ENCODE measurements at regions not wholly inside any gene's neighbourhood (a gene's known extent, or its start where the extent isn't known, plus 50 kb on each side); places are given as distances from the start of the nearest gene placed in this dataset.
A peak's percentile ranks its signal among the peaks of the same experiment; 100 is the strongest.
"Not testable (repeated sequence)": the region's sequence is repeated elsewhere in the genome, so short reads cannot be mapped to it uniquely, and the experiment has no call there.

DNA sequence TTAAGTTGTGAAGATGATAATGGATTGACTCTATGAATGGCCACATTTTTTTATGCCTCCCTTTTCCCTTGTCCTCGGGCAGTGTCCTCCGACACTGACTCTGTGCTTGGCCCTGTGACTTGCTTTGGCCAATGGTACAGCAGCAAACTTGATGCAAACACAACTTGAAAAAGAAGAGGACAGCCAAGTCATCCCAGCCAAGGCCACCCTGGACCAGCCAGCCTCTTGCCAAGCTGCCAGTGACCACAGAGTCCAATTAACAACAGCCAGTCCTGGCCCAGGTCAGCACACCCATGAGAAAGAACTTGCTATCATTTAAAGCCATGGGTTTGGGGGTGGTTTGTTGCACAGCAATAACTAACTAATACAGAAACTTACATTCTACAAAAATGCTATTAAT lies 63.4 kb upstream of the SLC35C1 start:
- TF ChIP-seq, protein P1, sequence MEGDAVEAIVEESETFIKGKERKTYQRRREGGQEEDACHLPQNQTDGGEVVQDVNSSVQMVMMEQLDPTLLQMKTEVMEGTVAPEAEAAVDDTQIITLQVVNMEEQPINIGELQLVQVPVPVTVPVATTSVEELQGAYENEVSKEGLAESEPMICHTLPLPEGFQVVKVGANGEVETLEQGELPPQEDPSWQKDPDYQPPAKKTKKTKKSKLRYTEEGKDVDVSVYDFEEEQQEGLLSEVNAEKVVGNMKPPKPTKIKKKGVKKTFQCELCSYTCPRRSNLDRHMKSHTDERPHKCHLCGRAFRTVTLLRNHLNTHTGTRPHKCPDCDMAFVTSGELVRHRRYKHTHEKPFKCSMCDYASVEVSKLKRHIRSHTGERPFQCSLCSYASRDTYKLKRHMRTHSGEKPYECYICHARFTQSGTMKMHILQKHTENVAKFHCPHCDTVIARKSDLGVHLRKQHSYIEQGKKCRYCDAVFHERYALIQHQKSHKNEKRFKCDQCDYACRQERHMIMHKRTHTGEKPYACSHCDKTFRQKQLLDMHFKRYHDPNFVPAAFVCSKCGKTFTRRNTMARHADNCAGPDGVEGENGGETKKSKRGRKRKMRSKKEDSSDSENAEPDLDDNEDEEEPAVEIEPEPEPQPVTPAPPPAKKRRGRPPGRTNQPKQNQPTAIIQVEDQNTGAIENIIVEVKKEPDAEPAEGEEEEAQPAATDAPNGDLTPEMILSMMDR (IDR thresholded peaks at IDR 0.05 in 4 of 5, conservative IDR thresholded peaks at IDR 0.05 in 1 of 5) = no peak
- TF ChIP-seq POLR2A (IDR thresholded peaks at IDR 0.05) = no peak

DNA sequence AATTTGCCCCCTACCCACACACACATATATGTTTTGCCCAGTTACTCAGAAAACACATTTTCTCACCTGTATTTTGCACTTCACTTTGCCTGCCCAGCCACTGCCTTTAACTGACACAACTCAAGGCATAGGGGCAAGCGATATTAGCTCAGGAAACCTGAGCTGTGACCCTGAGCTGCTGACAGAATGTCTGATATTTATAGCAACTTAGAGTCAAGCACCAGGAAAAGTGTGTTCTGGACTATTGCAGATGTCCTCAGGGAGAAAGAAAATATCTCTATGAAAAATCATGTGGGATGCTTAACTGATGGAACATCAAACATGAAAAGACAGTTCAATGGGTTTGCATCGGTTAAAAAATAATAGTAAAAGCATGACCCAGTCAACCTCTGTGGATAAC lies 63.9 kb upstream of the SLC35C1 start:
- H3K4me1 ChIP-seq = peaks cover 16 to 20% of the 10 kb centered on the region in 2 donors
- no peaks in the 10 kb centered on the region for H3K9me3 ChIP-seq
- DNase-seq (peak; percentile 48 to 53), ATAC-seq (peak; percentile 61 to 67)
- H3K27ac ChIP-seq = peak overlapping the region; percentile 85 to 94 (median 88)
- H3K27me3 ChIP-seq = no peaks in the 10 kb centered on the region
- intact Hi-C loops (cut with DNase I; ENCODE audit: low total_unique reads) (loop anchor here (5.0 to 10.0 kb wide), 2 partner anchors 74 to 186 kb away; partner anchors contain the start of gene CHST1), in situ Hi-C loops (cut with MboI; ENCODE audit: low sequenced_read_pairs in 4 of 4) (no loop called here)
- H3K4me3 ChIP-seq = peak overlapping the region; percentile 48 to 55 (median 52)
- TF ChIP-seq, protein P1 (IDR thresholded peaks at IDR 0.05 in 4 of 5, conservative IDR thresholded peaks at IDR 0.05 in 1 of 5) = no peak
- peak; percentile 33 to 45 for TF ChIP-seq POLR2A (IDR thresholded peaks at IDR 0.05)
- no peaks in the 10 kb centered on the region for H3K36me3 ChIP-seq

More for the DNA sequence above, 63.4 kb upstream of the SLC35C1 start:
- Histone ChIP-seq H3K36me3 (no peaks in the 10 kb centered on the region), H3K9me3 (no peaks in the 10 kb centered on the region), H3K27me3 (no peaks in the 10 kb centered on the region), H3K4me1 (peaks cover 16 to 17% of the 10 kb centered on the region in 2 donors), H3K4me3 (no peak overlapping the region), H3K27ac (peak overlapping the region; percentile 85 to 94 (median 88))
- DNase-seq (peak; percentile 22 to 60), ATAC-seq (peak in 1 of 2 donors; percentile 15)
- in situ Hi-C loops (cut with MboI; ENCODE audit: low sequenced_read_pairs in 4 of 4) = no loop called here
- intact Hi-C loops (cut with DNase I; ENCODE audit: low total_unique reads) = loop anchor here (5.0 to 10.0 kb wide), 2 partner anchors 74 to 187 kb away; partner anchors contain the start of gene CHST1

DNA sequence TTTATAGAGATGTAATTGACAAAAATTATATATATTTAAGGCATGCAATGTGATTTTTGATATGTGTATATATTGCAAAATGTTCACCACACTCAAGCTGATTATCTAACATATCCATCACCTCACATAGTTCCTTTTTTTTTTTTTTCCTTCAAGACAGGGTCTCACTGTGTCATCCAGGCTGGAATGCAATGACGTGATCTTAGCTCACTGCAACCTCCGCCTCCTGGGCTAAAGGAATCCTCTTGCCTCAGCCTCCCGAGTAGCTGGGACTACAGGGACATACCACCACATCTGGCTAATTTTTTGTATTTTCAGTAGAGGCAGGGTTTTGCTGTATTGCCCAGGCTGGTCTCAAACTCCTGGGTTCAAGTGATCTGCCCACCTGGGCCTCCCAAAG lies 65.1 kb upstream of the SLC35C1 start:
- Histone ChIP-seq H3K9me3 (no peaks in the 10 kb centered on the region), H3K4me1 (peaks cover 28 to 32% of the 10 kb centered on the region in 2 donors), H3K4me3 (peak overlapping the region; percentile 48 to 55 (median 52)), H3K27ac (peak overlapping the region; percentile 85 to 94 (median 88)), H3K36me3 (no peaks in the 10 kb centered on the region), H3K27me3 (no peaks in the 10 kb centered on the region)
- TF ChIP-seq, protein P1 (IDR thresholded peaks at IDR 0.05 in 4 of 5, conservative IDR thresholded peaks at IDR 0.05 in 1 of 5) = no peak
- no peak for TF ChIP-seq POLR2A (IDR thresholded peaks at IDR 0.05)
- ATAC-seq (no peak), DNase-seq (no peak)
- in situ Hi-C loops (cut with MboI; ENCODE audit: low sequenced_read_pairs in 4 of 4) (no loop called here), intact Hi-C loops (cut with DNase I; ENCODE audit: low total_unique reads) (loop anchor here (5.0 to 10.0 kb wide), 4 partner anchors 73 to 1625 kb away; partner anchors contain the start of gene CHST1)

DNA sequence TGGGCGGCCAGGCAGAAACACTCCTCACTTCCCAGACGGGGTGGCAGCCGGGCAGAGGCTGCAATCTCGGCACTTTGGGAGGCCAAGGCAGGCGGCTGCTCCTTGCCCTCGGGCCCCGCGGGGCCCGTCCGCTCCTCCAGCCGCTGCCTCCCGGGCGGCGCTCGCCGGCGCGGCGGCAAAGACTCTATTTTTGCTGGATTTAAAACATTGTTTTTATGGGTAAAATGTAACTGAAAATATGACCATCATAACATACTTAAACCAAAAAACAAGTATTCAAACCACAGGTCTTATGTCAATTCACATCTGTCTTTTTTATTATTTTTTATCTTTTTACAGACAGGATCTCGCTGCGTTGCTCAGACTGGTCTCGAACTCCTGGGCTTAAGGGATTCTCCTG lies 65.9 kb upstream of the SLC35C1 start:
- H3K4me1 ChIP-seq = peaks cover 35 to 40% of the 10 kb centered on the region in 2 donors
- H3K27me3 ChIP-seq; DNase-seq; ATAC-seq; H3K36me3 ChIP-seq; in situ Hi-C loops (cut with MboI; ENCODE audit: low sequenced_read_pairs in 4 of 4); H3K9me3 ChIP-seq: not testable (repeated sequence)
- peak overlapping the region; percentile 85 to 94 (median 88) for H3K27ac ChIP-seq
- intact Hi-C loops (cut with DNase I; ENCODE audit: low total_unique reads) = loop anchor here (5.0 to 10.0 kb wide), 2 partner anchors 118 to 1624 kb away; no protein-coding TSS in a partner anchor
- H3K4me3 ChIP-seq = peak overlapping the region in 3 of 4 donors; percentile 48 to 53 (median 50)

DNA sequence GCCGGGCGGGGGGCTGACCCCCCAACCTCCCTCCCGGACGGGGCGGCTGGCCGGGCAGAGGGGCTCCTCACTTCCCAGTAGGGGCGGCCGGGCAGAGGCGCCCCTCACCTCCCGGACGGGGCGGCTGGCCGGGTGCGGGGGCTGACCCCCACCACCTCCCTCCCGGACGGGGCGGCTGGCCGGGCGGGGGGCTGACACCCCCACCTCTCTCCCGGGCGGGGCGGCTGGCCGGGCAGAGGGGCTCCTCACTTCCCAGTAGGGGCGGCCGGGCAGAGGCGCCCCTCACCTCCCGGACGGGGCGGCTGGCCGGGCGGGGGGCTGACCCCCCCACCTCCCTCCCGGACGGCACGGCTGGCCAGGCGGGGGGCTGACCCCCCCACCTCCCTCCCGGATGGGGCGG lies 66.8 kb upstream of the SLC35C1 start:
- DNase-seq; ATAC-seq; in situ Hi-C loops (cut with MboI; ENCODE audit: low sequenced_read_pairs in 4 of 4); H3K36me3 ChIP-seq; H3K27me3 ChIP-seq; H3K9me3 ChIP-seq: not testable (repeated sequence)
- intact Hi-C loops (cut with DNase I; ENCODE audit: low total_unique reads) = loop anchor here (5.0 to 10.0 kb wide), 2 partner anchors 119 to 1623 kb away; no protein-coding TSS in a partner anchor
- peaks cover 44 to 49% of the 10 kb centered on the region in 2 donors for H3K4me1 ChIP-seq
- H3K4me3 ChIP-seq = peak overlapping the region in 1 of 4 donors; percentile 24
- peak overlapping the region; percentile 54 to 75 (median 64) for H3K27ac ChIP-seq

Data from gastrocnemius medialis (tissue), 4 donors.